Peyer's patch (tissue), 4 donors: ENCODE measurements at regions not wholly inside any gene's neighbourhood (a gene's known extent, or its start where the extent isn't known, plus 50 kb on each side); places are given as distances from the start of the nearest gene placed in this dataset.

Experiments
- CTCF ChIP-seq, 6 experiments: fragments of 450-650 bp in 4 of 6; fragments of 200-600 bp in 2 of 6; sonication (generic) in 1 of 6; IDR thresholded peaks; one replicate each; pipeline ENCODE4 v1.5.1; 2017 to 2019; ENCODE audit warnings: antibody characterized with exemption in 6 of 6, mild to moderate bottlenecking in 3 of 6, moderate library complexity in 1 of 6
- POLR2A ChIP-seq, 2 donors: fragments of 450-650 bp; IDR thresholded peaks; one replicate each; pipeline ENCODE4 v1.5.1; 2017; ENCODE audit warnings: antibody characterized with exemption in 2 of 2, mild to moderate bottlenecking in 2 of 2, moderate library complexity in 2 of 2

- no peak for TF ChIP-seq CTCF (IDR thresholded peaks at IDR 0.05)
- TF ChIP-seq POLR2A (IDR thresholded peaks at IDR 0.05), result no peak
Measured at GRCh38 chr2:21519412-21519811, 395.6 kb downstream of the TDRD15 start.
